Activated naive CD4-positive, alpha-beta T cell treated with anti-CD3 and anti-CD28 coated beads for 36 hours (primary cell): ENCODE measurements at regions not wholly inside any gene's neighbourhood (a gene's known extent, or its start where the extent isn't known, plus 50 kb on each side); places are given as distances from the start of the nearest gene placed in this dataset.

Experiments
- CTCF ChIA-PET: fragments of 350-600 bp; sonication (Branson Sonifier 250); formaldehyde crosslinking; loops from one replicate; lab custom pipeline; 2021; ENCODE audit warnings: antibody characterized with exemption; lab: Charles Lee
- DNase-seq: peaks from one replicate; pipeline ENCODE4 v3.0.0-alpha.2; 2020
- H3K27ac Mint-ChIP-seq: one replicate; pipeline ENCODE4 v1.8.0; 2021; ENCODE audit warnings: mild to moderate bottlenecking, mixed read lengths
- H3K27me3 Mint-ChIP-seq: one replicate; pipeline ENCODE4 v1.8.0; 2021; ENCODE audit warnings: low read depth, mixed read lengths
- H3K36me3 Mint-ChIP-seq: one replicate; pipeline ENCODE4 v1.8.0; 2021; ENCODE audit warnings: low read depth, mixed read lengths
- H3K4me1 Mint-ChIP-seq: one replicate; pipeline ENCODE4 v1.8.0; 2021; ENCODE audit warnings: low read depth, mixed read lengths
- H3K4me3 Mint-ChIP-seq: one replicate; pipeline ENCODE4 v1.8.0; 2021; ENCODE audit warnings: mild to moderate bottlenecking, moderate library complexity, mixed read lengths
- H3K9me3 Mint-ChIP-seq: one replicate; pipeline ENCODE4 v1.8.0; 2021; ENCODE audit warnings: mixed read lengths
- intact Hi-C: fragments of 100-400 bp; cut with micrococcal nuclease; formaldehyde crosslinking; loops from one replicate; pipeline ENCODE4 v1.15.1; 2023

DNA sequence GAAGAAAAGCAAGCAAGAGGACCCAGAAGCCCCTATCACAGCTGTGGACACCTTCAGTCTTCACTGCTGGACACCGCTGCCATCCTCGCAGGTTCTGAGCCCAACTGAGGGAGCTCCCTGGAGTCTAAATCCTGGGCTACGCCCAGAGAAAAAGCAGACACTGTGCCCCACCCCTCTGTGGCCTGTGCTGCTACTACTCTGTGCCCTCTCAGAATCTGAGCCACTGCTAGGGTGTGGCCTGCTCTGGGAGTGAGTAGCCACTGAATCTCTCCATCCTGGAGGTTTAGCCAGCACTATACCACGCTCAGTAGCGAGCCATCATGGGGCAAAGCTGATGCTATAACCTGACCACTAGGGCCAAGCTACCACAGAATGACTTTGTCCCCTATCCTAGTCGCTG, 338.2 kb downstream of the NPR3 start:
- H3K36me3 Mint-ChIP-seq = no peaks in the 10 kb centered on the region
- H3K4me3 Mint-ChIP-seq = no peak overlapping the region
- H3K4me1 Mint-ChIP-seq = no peaks in the 10 kb centered on the region
- no peak for DNase-seq
- intact Hi-C loops = no loop called here
- H3K27me3 Mint-ChIP-seq = peaks cover 2% of the 10 kb centered on the region
- CTCF ChIA-PET = no interaction called here
- H3K27ac Mint-ChIP-seq = no peak overlapping the region
- H3K9me3 Mint-ChIP-seq = peaks cover 2% of the 10 kb centered on the region

DNA sequence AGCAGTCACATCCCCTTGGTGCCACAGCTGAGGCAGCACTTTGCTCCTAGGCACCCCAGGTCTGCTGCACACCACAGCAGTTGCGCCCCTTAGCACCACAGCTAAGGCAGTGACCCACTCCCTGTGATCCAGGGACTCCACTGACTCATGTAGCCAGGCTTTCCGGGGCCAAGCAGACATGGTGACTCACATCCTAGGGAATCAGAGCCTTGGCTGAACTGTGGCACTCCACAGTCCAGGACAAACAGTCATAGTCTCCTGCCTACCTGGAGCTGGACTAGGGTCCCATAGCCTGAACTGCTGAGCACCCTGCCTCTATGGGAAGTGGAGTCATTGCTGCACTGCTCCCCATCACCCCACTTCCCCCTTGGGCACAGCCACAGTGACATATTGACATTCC, 338.7 kb downstream of the NPR3 start:
- intact Hi-C loops = no loop called here
- no peak for DNase-seq
- CTCF ChIA-PET = no interaction called here
- H3K4me1 Mint-ChIP-seq = no peaks in the 10 kb centered on the region
- H3K4me3 Mint-ChIP-seq = no peak overlapping the region
- H3K27ac Mint-ChIP-seq = no peak overlapping the region
- no peaks in the 10 kb centered on the region for H3K36me3 Mint-ChIP-seq
- H3K27me3 Mint-ChIP-seq = peaks cover 2% of the 10 kb centered on the region
- peaks cover 4% of the 10 kb centered on the region for H3K9me3 Mint-ChIP-seq

DNA sequence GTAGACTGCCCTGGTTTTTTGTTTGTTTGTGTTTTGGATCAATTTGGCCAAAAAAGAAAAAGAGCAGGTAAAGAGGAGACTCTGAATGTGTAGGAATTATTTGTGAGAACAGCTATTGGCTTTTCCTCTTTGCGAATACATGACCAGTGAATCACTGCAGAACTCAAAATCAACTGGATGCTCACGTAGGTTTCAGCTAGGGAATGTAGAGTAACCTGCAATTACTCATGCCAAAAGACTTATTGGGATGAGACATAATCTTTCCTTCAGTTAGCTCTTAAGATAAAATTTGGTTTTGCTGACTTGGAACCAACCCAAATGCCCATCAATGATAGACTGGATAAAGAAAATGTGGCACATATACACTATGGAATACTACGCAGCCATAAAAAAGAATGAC, 348.0 kb downstream of the NPR3 start:
- no peaks in the 10 kb centered on the region for H3K4me1 Mint-ChIP-seq
- H3K4me3 Mint-ChIP-seq = no peak overlapping the region
- H3K27me3 Mint-ChIP-seq = no peaks in the 10 kb centered on the region
- no peak for DNase-seq
- H3K36me3 Mint-ChIP-seq = no peaks in the 10 kb centered on the region
- no peak overlapping the region for H3K27ac Mint-ChIP-seq
- CTCF ChIA-PET = no interaction called here
- peaks cover 15% of the 10 kb centered on the region for H3K9me3 Mint-ChIP-seq
- intact Hi-C loops = no loop called here

DNA sequence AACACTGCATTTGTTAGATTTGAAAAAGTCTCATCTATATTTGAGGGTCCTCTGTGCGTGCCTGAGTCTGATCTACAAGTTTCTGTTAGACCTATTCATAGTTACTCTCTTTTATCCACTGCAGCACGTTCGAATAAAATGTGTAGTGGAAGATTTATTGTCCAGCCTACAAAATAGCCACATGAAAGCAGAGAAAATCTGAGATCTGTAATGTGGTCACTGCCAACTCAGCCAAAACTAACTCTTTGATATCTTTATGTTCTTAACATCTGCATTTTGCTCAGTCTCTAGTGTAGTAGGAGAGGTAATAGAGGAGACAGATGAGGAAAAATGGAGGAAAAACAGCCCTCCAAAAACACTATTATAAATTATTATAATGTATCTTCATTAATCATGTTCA, 354.0 kb downstream of the NPR3 start:
- no peaks in the 10 kb centered on the region for H3K36me3 Mint-ChIP-seq
- H3K9me3 Mint-ChIP-seq = peaks cover 3% of the 10 kb centered on the region
- H3K27ac Mint-ChIP-seq = no peak overlapping the region
- no peaks in the 10 kb centered on the region for H3K4me1 Mint-ChIP-seq
- H3K4me3 Mint-ChIP-seq = no peak overlapping the region
- intact Hi-C loops = no loop called here
- no peak for DNase-seq
- no peaks in the 10 kb centered on the region for H3K27me3 Mint-ChIP-seq
- CTCF ChIA-PET = no interaction called here

DNA sequence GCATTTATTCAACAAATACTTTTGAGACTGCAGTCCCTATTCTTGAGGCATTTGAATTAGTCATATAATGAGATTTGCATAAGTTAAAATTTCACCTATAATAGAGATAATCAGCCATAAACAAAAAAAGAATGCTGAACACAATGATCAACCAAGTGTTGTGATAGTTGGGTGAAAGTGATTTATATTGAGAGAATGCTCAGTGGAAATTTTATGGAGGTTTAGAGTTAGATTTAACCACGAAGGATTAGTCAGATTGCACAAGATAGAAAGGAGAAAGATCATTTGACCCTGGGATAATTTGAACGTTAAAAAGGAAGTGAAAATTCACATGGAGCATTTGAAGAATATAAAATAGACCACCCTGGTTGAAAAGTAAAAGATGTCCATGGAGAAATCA, 356.2 kb downstream of the NPR3 start:
- DNase-seq = no peak
- Mint-ChIP-seq H3K4me3 (no peak overlapping the region), H3K4me1 (no peaks in the 10 kb centered on the region), H3K36me3 (no peaks in the 10 kb centered on the region), H3K27me3 (no peaks in the 10 kb centered on the region), H3K27ac (no peak overlapping the region), H3K9me3 (no peaks in the 10 kb centered on the region)
- intact Hi-C loops = no loop called here
- CTCF ChIA-PET = no interaction called here

DNA sequence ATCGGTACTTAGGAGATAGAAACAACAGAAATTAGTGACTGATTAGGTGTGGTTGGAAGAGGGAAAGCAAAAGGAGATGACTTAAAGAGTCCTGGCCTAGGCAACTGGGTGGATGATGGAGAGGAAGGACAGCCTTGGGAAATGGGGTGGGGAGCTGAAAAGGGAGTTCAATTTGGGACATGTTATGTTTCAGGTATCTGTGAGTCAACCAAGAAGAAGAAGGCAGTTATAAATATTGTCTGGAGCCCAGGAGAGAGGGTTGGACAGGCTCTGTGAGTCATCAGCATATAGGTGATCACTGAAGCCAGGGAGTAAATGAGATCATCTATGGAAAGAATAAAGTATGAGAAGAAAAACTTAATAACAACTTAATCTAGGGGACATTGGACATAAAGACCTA, 357.7 kb downstream of the NPR3 start:
- intact Hi-C loops = no loop called here
- DNase-seq = no peak
- CTCF ChIA-PET = no interaction called here
- Mint-ChIP-seq H3K4me3 (no peak overlapping the region), H3K36me3 (no peaks in the 10 kb centered on the region), H3K9me3 (no peaks in the 10 kb centered on the region), H3K27ac (no peak overlapping the region), H3K27me3 (no peaks in the 10 kb centered on the region), H3K4me1 (no peaks in the 10 kb centered on the region)

DNA sequence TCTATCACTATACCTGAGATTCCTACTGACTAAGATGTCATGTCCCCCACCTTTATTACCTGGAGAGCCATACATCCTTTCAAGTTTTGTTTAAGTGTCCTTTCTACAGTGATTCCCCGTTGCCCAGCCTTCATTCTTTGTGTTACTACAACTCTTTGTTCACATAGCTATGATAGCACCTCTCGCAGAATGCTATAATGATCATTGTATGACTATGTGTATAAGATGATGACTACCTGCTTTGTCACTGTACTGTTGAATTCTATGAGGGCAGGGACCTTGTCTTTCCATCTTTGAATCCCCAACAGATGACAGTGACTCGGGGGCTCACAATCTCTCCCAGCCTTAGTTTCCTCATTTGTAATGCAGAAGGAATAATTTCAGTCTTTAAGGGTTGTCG, 361.2 kb downstream of the NPR3 start:
- Mint-ChIP-seq H3K4me3 (no peak overlapping the region), H3K4me1 (no peaks in the 10 kb centered on the region), H3K36me3 (no peaks in the 10 kb centered on the region), H3K9me3 (no peaks in the 10 kb centered on the region), H3K27ac (no peak overlapping the region), H3K27me3 (no peaks in the 10 kb centered on the region)
- intact Hi-C loops = no loop called here
- no peak for DNase-seq
- CTCF ChIA-PET = no interaction called here

DNA sequence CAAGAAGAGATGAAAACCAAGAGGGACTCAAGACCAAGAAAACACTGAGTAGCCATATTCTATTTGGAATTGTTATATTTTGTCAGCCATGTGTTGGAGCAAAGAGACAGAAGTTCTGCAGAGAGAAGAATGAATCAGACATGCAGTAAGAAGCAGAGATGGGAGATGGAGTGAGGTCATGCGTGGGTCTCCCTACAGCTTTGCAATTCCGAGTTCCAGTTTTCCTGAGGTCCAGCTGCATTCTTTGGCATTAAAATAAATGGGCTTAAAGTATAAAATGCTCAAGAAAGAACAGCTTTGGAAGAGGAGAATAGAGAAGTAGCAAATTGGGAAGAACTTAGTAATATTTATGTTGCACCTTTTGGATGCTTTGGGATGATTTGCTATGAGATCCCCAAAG, 361.6 kb downstream of the NPR3 start:
- intact Hi-C loops = no loop called here
- CTCF ChIA-PET = no interaction called here
- Mint-ChIP-seq H3K36me3 (no peaks in the 10 kb centered on the region), H3K27me3 (no peaks in the 10 kb centered on the region), H3K9me3 (no peaks in the 10 kb centered on the region), H3K4me3 (no peak overlapping the region), H3K4me1 (no peaks in the 10 kb centered on the region), H3K27ac (no peak overlapping the region)
- DNase-seq = no peak

DNA sequence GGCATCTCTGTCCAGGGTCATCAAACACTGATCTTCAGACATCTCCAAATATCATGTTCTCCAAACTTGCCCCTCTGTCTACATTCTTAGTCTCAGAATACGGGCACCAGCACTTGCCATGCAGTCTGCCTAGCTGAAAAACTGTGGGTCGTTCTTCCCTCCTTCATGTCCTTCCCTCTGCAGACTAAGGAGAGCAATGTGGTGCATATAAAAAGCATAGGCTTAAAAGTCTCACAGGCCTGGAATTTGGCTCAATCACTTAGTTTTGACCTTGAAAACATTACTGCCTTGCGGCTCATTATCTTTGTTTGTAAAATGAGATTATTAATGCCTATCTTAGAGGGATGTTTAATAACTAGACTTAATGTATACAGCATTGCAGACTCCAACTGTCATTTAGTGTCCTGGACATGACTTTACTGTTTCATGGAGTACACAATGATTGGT, 362.8 kb downstream of the NPR3 start:
- CTCF ChIA-PET = no interaction called here
- DNase-seq = no peak
- Mint-ChIP-seq H3K27ac (no peak overlapping the region), H3K9me3 (no peaks in the 10 kb centered on the region), H3K4me1 (no peaks in the 10 kb centered on the region), H3K4me3 (no peak overlapping the region), H3K27me3 (no peaks in the 10 kb centered on the region), H3K36me3 (no peaks in the 10 kb centered on the region)
- intact Hi-C loops = no loop called here

DNA sequence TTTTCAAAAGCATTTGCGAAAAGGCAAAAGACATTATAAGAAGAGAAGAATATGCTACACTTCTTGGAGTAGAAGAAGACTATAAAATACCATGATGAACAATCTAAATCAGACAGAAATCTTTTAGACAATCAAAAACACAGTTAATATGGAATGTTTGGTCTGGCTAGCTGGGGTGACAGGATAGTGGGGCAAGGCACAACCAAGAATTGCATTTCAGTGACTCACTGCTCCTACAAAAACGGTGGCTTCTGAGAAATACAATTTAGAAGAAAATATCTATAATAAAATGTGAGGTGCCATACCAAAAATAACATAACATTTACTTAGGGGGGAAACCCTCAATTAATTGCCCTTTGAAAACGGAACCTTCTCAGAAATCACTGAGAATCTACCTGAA, 363.4 kb downstream of the NPR3 start:
- Mint-ChIP-seq H3K4me1 (no peaks in the 10 kb centered on the region), H3K9me3 (no peaks in the 10 kb centered on the region), H3K36me3 (no peaks in the 10 kb centered on the region), H3K27me3 (no peaks in the 10 kb centered on the region), H3K4me3 (no peak overlapping the region), H3K27ac (no peak overlapping the region)
- intact Hi-C loops = no loop called here
- CTCF ChIA-PET = no interaction called here
- DNase-seq = no peak

DNA sequence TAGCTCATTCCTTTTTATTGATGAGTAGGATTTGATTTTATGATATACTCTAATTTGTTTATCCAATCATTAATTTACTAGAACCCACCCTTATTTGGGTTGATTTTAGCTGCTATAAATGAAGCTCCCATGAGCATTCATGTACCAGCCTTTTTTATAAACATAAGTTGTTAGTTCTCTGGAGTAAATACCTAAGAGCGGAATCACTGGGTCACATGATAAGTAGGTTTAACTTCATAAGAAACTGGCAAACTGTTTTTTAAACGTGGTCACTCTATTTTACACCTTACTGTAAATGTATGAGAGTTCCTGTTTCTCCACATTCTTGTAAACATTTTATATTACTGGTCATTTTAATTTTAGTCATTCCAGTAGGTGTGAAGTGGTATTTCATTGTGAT, 364.6 kb downstream of the NPR3 start:
- Mint-ChIP-seq H3K4me3 (no peak overlapping the region), H3K4me1 (no peaks in the 10 kb centered on the region), H3K36me3 (no peaks in the 10 kb centered on the region), H3K27me3 (no peaks in the 10 kb centered on the region), H3K27ac (no peak overlapping the region), H3K9me3 (no peaks in the 10 kb centered on the region)
- no peak for DNase-seq
- CTCF ChIA-PET = no interaction called here
- intact Hi-C loops = no loop called here

DNA sequence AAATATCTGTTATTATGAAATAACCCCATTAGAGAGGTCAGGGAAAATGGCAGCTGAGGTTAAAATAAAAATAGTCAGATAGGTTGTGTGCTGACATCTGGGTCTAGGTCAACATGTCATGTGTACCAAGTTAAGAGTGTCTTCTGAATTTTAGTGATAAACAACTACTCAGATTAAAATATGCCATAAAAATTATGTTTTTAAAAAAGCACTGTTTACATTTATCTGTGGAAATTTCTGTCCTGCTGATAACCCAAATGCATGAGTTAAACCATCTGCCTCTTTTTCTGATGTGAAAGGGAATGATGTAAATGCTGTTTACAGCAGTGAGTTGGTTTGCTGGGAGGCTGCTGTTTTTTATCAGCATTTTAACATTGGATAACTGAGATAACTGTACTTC, 361.2 kb upstream of the TARS1 start:
- H3K27me3 Mint-ChIP-seq = no peaks in the 10 kb centered on the region
- CTCF ChIA-PET = no interaction called here
- intact Hi-C loops = no loop called here
- no peaks in the 10 kb centered on the region for H3K36me3 Mint-ChIP-seq
- no peak for DNase-seq
- no peak overlapping the region for H3K4me3 Mint-ChIP-seq
- no peaks in the 10 kb centered on the region for H3K4me1 Mint-ChIP-seq
- H3K27ac Mint-ChIP-seq = no peak overlapping the region
- no peaks in the 10 kb centered on the region for H3K9me3 Mint-ChIP-seq

DNA sequence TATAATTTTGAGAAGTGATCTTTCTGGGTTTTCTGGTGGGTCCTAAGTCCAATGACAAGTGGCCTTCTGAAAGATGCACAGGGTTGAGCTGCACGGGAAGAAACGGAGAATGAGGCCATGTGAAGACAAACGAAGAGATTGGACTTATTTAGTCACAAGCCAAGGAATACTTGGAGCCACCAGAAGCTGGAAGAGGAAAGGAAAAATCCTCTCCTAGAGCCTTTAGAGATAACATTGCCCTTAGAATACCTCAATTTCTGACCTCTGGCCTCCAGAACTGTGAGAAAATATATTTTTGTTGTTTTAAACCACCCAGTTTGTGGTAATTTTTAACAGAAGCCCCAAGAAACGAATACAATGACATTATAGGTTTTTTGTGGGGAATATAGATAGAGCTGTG, 360.5 kb upstream of the TARS1 start:
- Mint-ChIP-seq H3K27ac (no peak overlapping the region), H3K4me3 (no peak overlapping the region), H3K27me3 (no peaks in the 10 kb centered on the region), H3K36me3 (no peaks in the 10 kb centered on the region), H3K4me1 (no peaks in the 10 kb centered on the region), H3K9me3 (no peaks in the 10 kb centered on the region)
- intact Hi-C loops = no loop called here
- no peak for DNase-seq
- CTCF ChIA-PET = no interaction called here

DNA sequence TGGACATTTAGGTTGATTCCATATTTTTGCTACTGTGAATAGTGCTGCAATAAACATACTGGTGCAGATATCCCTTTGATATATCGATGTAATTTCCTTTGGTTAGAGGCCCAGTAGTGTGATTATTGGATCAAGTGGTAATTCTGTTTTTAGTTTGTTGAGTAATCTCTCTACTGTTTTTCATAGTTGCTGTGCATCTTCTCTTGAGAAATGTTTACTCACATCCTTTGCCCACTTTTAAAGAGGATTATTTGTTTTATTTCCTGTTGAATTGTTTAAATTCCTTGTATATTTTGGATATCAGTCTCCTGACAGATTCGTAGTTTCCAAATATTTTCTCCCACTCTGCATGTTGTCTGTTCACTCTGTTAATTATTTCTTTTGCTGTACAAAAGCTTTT, 352.6 kb upstream of the TARS1 start:
- H3K27ac Mint-ChIP-seq = no peak overlapping the region
- DNase-seq = no peak
- CTCF ChIA-PET = no interaction called here
- H3K9me3 Mint-ChIP-seq = peaks cover 4% of the 10 kb centered on the region
- H3K4me3 Mint-ChIP-seq = no peak overlapping the region
- H3K27me3 Mint-ChIP-seq = no peaks in the 10 kb centered on the region
- H3K36me3 Mint-ChIP-seq = no peaks in the 10 kb centered on the region
- H3K4me1 Mint-ChIP-seq = no peaks in the 10 kb centered on the region
- intact Hi-C loops = no loop called here
